Ascending aorta (tissue), 2 donors: ENCODE measurements at regions not wholly inside any gene's neighbourhood (a gene's known extent, or its start where the extent isn't known, plus 50 kb on each side); places are given as distances from the start of the nearest gene placed in this dataset.
"Not testable (repeated sequence)": the region's sequence is repeated elsewhere in the genome, so short reads cannot be mapped to it uniquely, and the experiment has no call there.

Experiments used
- DNase-seq, 2 donors: peaks; one replicate each; pipeline ENCODE4 v3.0.0-alpha.2; 2019; ENCODE audit warnings: low spot score in 2 of 2
- H3K27ac ChIP-seq, 2 donors: fragments of 200-600 bp; sonication (generic); one replicate each; pipeline ENCODE4 v1.5.1; 2016 to 2017; ENCODE audit warnings: mild to moderate bottlenecking in 1 of 2
- H3K27me3 ChIP-seq: fragments of 200-600 bp; sonication (generic); one replicate; pipeline ENCODE4 v1.5.1; 2017
- H3K36me3 ChIP-seq, 2 donors: fragments of 200-600 bp; sonication (generic); one replicate each; pipeline ENCODE4 v1.5.1; 2016
- H3K4me1 ChIP-seq, 2 donors: fragments of 200-600 bp; sonication (generic); one replicate each; pipeline ENCODE4 v1.5.1; 2016 to 2017; ENCODE audit warnings: mild to moderate bottlenecking in 1 of 2
- H3K4me3 ChIP-seq, 2 donors: fragments of 200-600 bp; sonication (generic); one replicate each; pipeline ENCODE4 v1.5.1; 2016 to 2017; ENCODE audit warnings: mild to moderate bottlenecking in 1 of 2
- H3K9me3 ChIP-seq, 2 donors: fragments of 200-600 bp; sonication (generic); one replicate each; pipeline ENCODE4 v1.5.1; 2016
- intact Hi-C: fragments of 100-400 bp; cut with DNase I; formaldehyde crosslinking; loops from one replicate; pipeline ENCODE4 v1.15.1; 2023
- TF ChIP-seq, protein P1 (sequence below), 3 experiments: fragments of 200-600 bp in 2 of 3; fragments of 450-650 bp in 1 of 3; sonication (generic) in 2 of 3; IDR thresholded peaks; one replicate each; pipeline ENCODE4 v1.5.1; 2016 to 2019; ENCODE audit warnings: antibody characterized with exemption in 3 of 3, mild to moderate bottlenecking in 1 of 3, moderate library complexity in 1 of 3

DNA sequence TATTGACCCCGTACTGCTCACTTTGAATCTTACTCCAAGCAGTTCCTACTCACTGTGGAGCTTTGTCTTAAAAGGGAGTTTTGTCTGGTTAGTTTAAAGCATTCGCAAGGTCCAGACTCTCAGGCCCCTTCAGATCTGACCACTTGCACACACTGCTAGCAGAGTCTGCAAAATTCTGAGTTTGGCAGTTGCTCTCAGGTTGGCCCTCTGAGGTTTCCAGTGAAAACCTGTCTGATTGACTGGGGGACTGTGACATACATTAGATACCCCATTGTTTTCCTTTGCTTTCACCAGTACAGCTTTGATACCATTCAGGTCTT is 149.2 kb downstream of the XPNPEP1 start:
- no peaks in the 10 kb centered on the region for H3K27me3 ChIP-seq
- DNase-seq = no peak
- H3K4me1 ChIP-seq = no peaks in the 10 kb centered on the region
- H3K27ac ChIP-seq = no peak overlapping the region
- H3K36me3 ChIP-seq = no peaks in the 10 kb centered on the region
- H3K9me3 ChIP-seq = no peaks in the 10 kb centered on the region
- intact Hi-C loops = no loop called here
- H3K4me3 ChIP-seq = no peak overlapping the region
- TF ChIP-seq, protein P1, sequence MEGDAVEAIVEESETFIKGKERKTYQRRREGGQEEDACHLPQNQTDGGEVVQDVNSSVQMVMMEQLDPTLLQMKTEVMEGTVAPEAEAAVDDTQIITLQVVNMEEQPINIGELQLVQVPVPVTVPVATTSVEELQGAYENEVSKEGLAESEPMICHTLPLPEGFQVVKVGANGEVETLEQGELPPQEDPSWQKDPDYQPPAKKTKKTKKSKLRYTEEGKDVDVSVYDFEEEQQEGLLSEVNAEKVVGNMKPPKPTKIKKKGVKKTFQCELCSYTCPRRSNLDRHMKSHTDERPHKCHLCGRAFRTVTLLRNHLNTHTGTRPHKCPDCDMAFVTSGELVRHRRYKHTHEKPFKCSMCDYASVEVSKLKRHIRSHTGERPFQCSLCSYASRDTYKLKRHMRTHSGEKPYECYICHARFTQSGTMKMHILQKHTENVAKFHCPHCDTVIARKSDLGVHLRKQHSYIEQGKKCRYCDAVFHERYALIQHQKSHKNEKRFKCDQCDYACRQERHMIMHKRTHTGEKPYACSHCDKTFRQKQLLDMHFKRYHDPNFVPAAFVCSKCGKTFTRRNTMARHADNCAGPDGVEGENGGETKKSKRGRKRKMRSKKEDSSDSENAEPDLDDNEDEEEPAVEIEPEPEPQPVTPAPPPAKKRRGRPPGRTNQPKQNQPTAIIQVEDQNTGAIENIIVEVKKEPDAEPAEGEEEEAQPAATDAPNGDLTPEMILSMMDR (IDR thresholded peaks at IDR 0.05) = no peak

DNA sequence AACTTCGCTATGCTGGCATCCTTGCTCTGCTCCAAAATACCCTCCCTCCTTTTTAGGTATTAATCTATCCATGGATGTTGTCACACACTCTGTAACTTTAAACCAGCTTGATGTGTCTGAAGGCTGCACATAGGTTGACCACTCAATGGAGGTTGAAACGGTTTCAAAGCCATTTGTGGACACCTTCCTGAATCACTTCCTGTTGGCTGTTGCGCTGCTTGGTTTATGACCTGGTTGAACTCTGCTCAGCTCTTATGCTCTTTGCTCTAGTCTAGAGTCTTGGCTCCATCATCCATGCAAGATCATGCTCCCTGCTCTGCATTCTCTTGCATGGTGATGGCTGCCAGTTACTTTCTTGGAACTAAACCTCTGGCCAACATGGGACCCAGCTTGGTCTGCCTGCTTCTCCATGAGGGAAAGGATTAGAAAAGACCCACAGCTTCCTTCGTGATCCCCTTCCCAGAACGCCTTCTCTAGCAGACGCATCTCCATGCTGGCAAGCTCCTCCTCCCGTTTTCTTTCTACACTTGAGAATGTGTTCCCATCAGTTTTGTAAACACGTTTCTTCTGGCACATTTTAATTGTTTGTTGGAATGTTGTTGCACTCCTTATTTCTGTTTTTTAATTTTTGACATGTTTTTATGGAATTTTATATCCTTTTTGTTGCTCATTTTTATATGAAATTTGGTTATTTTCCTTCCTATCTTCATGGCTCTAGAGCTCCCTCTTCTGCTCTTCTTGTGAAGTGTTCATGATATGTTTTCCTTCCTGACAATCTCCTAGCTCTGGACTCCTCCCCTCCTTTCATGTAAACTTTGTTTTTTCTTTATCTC is 149.8 kb downstream of the XPNPEP1 start:
- no peaks in the 10 kb centered on the region for H3K9me3 ChIP-seq
- no peaks in the 10 kb centered on the region for H3K36me3 ChIP-seq
- TF ChIP-seq, protein P1 (IDR thresholded peaks at IDR 0.05) = peak in 1 of 3 experiments; percentile 43
- no peak overlapping the region for H3K4me3 ChIP-seq
- H3K27ac ChIP-seq = no peak overlapping the region
- intact Hi-C loops = no loop called here
- no peaks in the 10 kb centered on the region for H3K27me3 ChIP-seq
- no peaks in the 10 kb centered on the region for H3K4me1 ChIP-seq
- no peak for DNase-seq

DNA sequence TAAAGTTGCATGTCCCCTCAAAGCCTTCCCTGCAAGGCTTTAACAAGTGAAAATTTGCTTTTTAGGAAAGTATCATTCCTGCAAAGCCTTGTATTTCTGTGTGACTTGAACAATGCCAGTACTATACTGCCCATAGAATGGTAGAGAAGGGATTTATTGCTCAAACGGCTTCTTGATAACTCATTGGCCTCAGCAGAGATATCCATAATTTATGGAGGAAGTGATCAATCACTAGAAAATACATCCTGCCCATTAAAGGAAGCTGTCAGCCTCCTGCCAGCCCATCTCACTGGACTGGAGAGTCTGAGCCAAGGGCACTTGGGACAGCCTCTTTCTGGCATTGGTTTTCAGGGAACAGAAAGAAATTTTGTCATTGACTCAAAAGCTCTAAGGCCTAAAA is 152.6 kb downstream of the XPNPEP1 start:
- no peaks in the 10 kb centered on the region for H3K4me1 ChIP-seq
- no peak overlapping the region for H3K4me3 ChIP-seq
- TF ChIP-seq, protein P1 (IDR thresholded peaks at IDR 0.05) = no peak
- no peaks in the 10 kb centered on the region for H3K9me3 ChIP-seq
- no peak for DNase-seq
- no peaks in the 10 kb centered on the region for H3K27me3 ChIP-seq
- no peak overlapping the region for H3K27ac ChIP-seq
- H3K36me3 ChIP-seq = no peaks in the 10 kb centered on the region
- intact Hi-C loops = no loop called here

DNA sequence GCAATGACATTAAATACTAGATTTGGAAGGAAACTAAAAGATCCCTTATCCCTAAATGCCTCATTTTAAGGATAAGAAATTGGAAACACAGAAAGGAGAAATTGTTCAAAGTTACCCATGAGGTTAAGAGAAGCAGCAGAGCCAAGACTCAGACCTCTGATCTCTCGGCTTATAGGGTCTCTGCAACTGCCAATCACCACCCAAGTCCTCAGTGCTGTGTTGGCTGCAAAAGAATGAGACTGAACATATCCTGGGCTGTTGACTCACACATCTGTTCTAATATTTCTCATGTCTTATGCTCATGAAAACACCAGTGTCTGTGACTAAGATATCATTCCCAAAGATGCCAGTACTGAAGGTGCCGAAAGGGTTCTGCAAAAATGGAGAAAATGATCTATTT is 153.3 kb downstream of the XPNPEP1 start:
- no peaks in the 10 kb centered on the region for H3K36me3 ChIP-seq
- TF ChIP-seq, protein P1 (IDR thresholded peaks at IDR 0.05) = no peak
- intact Hi-C loops = no loop called here
- H3K9me3 ChIP-seq = no peaks in the 10 kb centered on the region
- H3K27me3 ChIP-seq = no peaks in the 10 kb centered on the region
- H3K4me3 ChIP-seq = no peak overlapping the region
- H3K27ac ChIP-seq = no peak overlapping the region
- no peak for DNase-seq
- no peaks in the 10 kb centered on the region for H3K4me1 ChIP-seq

DNA sequence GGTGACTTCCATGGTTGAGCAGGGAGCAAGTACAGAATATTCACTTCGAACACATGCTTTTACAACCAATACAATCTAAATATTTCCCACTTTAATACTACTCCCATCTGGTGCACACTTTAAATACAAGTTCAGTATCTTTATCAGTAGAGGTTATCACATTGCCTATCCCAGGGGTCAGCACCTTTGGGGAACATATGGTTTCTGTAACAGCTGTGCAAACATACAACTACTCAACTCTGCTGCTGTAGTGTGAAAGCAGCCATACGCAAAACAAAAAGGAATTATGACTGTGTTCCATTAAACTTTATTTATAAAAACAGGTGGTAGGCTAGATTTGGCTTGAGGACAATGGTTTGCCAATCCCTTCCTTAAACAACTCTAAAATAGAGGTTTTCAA is 157.5 kb downstream of the XPNPEP1 start:
- Histone ChIP-seq H3K36me3 (no peaks in the 10 kb centered on the region), H3K27me3 (no peaks in the 10 kb centered on the region), H3K4me1 (no peaks in the 10 kb centered on the region), H3K27ac (no peak overlapping the region), H3K4me3 (no peak overlapping the region), H3K9me3 (no peaks in the 10 kb centered on the region)
- TF ChIP-seq, protein P1 (IDR thresholded peaks at IDR 0.05) = no peak
- DNase-seq = no peak
- intact Hi-C loops = no loop called here

DNA sequence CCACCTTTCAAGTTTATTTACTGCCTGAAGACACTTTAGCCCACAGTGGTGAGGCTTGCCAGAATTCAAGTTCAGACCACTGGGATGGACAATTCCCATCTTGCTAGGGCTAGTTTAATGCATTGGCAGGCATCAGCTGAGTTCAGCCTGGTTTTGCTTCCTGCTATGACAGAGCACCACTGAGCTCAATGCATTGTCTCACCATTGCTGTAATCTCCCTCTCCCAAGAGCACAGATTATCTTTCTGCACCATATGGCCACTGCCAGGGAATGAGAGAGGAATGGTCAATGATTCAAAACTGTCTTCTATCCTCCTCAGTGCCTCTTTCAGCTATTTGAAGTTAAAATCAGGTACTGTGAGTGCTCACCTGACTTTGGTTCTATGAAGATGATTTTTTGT is 160.8 kb downstream of the XPNPEP1 start:
- Histone ChIP-seq H3K4me1 (no peaks in the 10 kb centered on the region), H3K4me3 (no peak overlapping the region), H3K27ac (no peak overlapping the region), H3K27me3 (no peaks in the 10 kb centered on the region), H3K9me3 (no peaks in the 10 kb centered on the region), H3K36me3 (no peaks in the 10 kb centered on the region)
- TF ChIP-seq, protein P1 (IDR thresholded peaks at IDR 0.05) = no peak
- intact Hi-C loops = no loop called here
- DNase-seq = no peak

DNA sequence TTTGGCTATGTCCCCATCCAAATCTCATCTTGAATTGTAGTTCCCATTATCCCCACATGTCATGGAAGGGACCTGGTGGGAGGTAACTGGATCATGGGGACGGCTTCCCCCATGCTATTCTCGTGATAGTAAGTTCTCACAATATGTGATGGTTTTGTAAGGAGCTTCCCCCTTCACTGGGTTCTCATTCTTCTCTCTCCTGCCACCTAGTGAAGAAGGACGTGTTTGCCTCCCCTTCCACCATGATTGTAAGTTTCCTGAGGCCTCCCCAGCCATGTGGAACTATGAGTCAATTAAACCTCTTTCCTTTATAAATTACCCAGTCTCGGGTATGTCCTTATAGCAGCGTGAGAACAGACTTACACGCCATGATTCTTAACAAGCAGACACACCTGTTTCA is 165.6 kb downstream of the XPNPEP1 start:
- intact Hi-C loops, H3K4me1 ChIP-seq, H3K27me3 ChIP-seq, H3K36me3 ChIP-seq, H3K27ac ChIP-seq, H3K4me3 ChIP-seq, H3K9me3 ChIP-seq, DNase-seq: not testable (repeated sequence)
